SK-N-SH treated with all-trans-retinoic acid at 6 μM for 48 hours (cell line): ENCODE measurements at regions not wholly inside any gene's neighbourhood (a gene's known extent, or its start where the extent isn't known, plus 50 kb on each side); places are given as distances from the start of the nearest gene placed in this dataset.

Experiments used
- ATAC-seq: fragments of 200-7000 bp; cut with Tn5 transposase; 3 replicates; pipeline ENCODE4 v1.9.1; 2020; ENCODE audit warnings: mild to moderate bottlenecking, moderate library complexity
- ARNTL ChIP-seq: fragments of 450-650 bp; formaldehyde crosslinking; IDR thresholded peaks from 2 replicates; pipeline ENCODE4 v1.5.0; 2020; ENCODE audit warnings: low read depth, mild to moderate bottlenecking, moderate library complexity, borderline replicate concordance
- BACH2 ChIP-seq: fragments of 250-450 bp; sonication (Bioruptor Pico); IDR thresholded peaks from 2 replicates; pipeline ENCODE4 v1.9.0; 2021; ENCODE audit warnings: mild to moderate bottlenecking, borderline replicate concordance
- CREB5 ChIP-seq: fragments of 250-450 bp; sonication (Bioruptor Pico); IDR thresholded peaks from 2 replicates; pipeline ENCODE4 v1.5.1; 2020; ENCODE audit warnings: low read depth, mild to moderate bottlenecking, moderate library complexity
- CSDC2 ChIP-seq: fragments of 250-450 bp; sonication (Bioruptor Pico); IDR thresholded peaks from 2 replicates; pipeline ENCODE4 v1.5.0; 2020; ENCODE audit warnings: mild to moderate bottlenecking, moderate library complexity
- ESRRG ChIP-seq: fragments of 250-450 bp; sonication (Bioruptor Pico); IDR thresholded peaks from 2 replicates; pipeline ENCODE4 v1.6.1; 2021; ENCODE audit warnings: mild to moderate bottlenecking
- GLIS3 ChIP-seq: fragments of 250-450 bp; sonication (Bioruptor Pico); IDR thresholded peaks from 2 replicates; pipeline ENCODE4 v1.5.0; 2020; ENCODE audit warnings: mild to moderate bottlenecking, moderate library complexity
- ISL1 ChIP-seq: fragments of 250-450 bp; sonication (Bioruptor Pico); IDR thresholded peaks from 2 replicates; pipeline ENCODE4 v2.1.2; 2022; ENCODE audit warnings: mild to moderate bottlenecking, moderate library complexity
- OSR1 ChIP-seq: fragments of 250-450 bp; sonication (Bioruptor Pico); IDR thresholded peaks from 2 replicates; pipeline ENCODE4 v1.8.0; 2022; ENCODE audit warnings: moderate library complexity, mild to moderate bottlenecking, inconsistent platforms
- PPARA ChIP-seq: fragments of 250-450 bp; sonication (Bioruptor Pico); IDR thresholded peaks from 2 replicates; pipeline ENCODE4 v1.5.0; 2020; ENCODE audit warnings: mild to moderate bottlenecking, borderline replicate concordance
- RARB ChIP-seq: fragments of 250-450 bp; sonication (Bioruptor Pico); IDR thresholded peaks from 2 replicates; pipeline ENCODE4 v1.8.0; 2021; ENCODE audit warnings: mild to moderate bottlenecking, moderate library complexity
- SNAI2 ChIP-seq: fragments of 250-450 bp; sonication (Bioruptor Pico); IDR thresholded peaks from 2 replicates; pipeline ENCODE4 v1.5.0; 2020; ENCODE audit warnings: mild to moderate bottlenecking, moderate library complexity
- TOX ChIP-seq: fragments of 250-450 bp; sonication (Bioruptor Pico); IDR thresholded peaks from 2 replicates; pipeline ENCODE4 v1.8.0; 2021; ENCODE audit warnings: mild to moderate bottlenecking, moderate library complexity, borderline replicate concordance
- ZC3H10 ChIP-seq: fragments of 250-450 bp; sonication (Bioruptor Pico); IDR thresholded peaks from 2 replicates; pipeline ENCODE4 v1.5.1; 2021; ENCODE audit warnings: mild to moderate bottlenecking, moderate library complexity
- ZFP3 ChIP-seq: fragments of 250-450 bp; sonication (Bioruptor Pico); IDR thresholded peaks from 2 replicates; pipeline ENCODE4 v1.5.0; 2020; ENCODE audit warnings: mild to moderate bottlenecking, moderate library complexity
- ZFP30 ChIP-seq: fragments of 450-650 bp; formaldehyde crosslinking; IDR thresholded peaks from 2 replicates; pipeline ENCODE4 v1.5.0; 2022; ENCODE audit warnings: mild to moderate bottlenecking, moderate library complexity
- ZNF565 ChIP-seq: fragments of 450-650 bp; formaldehyde crosslinking; conservative IDR thresholded peaks from 2 replicates; pipeline ENCODE4 v1.5.0; 2020; ENCODE audit warnings: low read depth, mild to moderate bottlenecking, moderate library complexity
- ZNF70 ChIP-seq: fragments of 450-650 bp; formaldehyde crosslinking; IDR thresholded peaks from 2 replicates; pipeline ENCODE4 v1.5.0; 2020; ENCODE audit warnings: mild to moderate bottlenecking, moderate library complexity
- TF ChIP-seq, protein P1 (sequence below): fragments of 250-450 bp; sonication (Bioruptor Pico); IDR thresholded peaks from 2 replicates; pipeline ENCODE4 v1.5.0; 2020; ENCODE audit warnings: mild to moderate bottlenecking, moderate library complexity
- TF ChIP-seq, protein P2 (sequence below): fragments of 250-450 bp; sonication (Bioruptor Pico); IDR thresholded peaks from 2 replicates; pipeline ENCODE4 v1.8.0; 2021; ENCODE audit warnings: low read depth, mild to moderate bottlenecking, moderate library complexity, borderline replicate concordance
- TF ChIP-seq, protein P3 (sequence below): fragments of 250-450 bp; sonication (Bioruptor Pico); IDR thresholded peaks from 2 replicates; pipeline ENCODE4 v1.8.0; 2020; ENCODE audit warnings: mild to moderate bottlenecking, moderate library complexity, borderline replicate concordance
- TF ChIP-seq, protein P4 (sequence below): fragments of 250-450 bp; sonication (Bioruptor Pico); IDR thresholded peaks from 2 replicates; pipeline ENCODE4 v1.5.1; 2021; ENCODE audit warnings: mild to moderate bottlenecking, moderate library complexity

DNA sequence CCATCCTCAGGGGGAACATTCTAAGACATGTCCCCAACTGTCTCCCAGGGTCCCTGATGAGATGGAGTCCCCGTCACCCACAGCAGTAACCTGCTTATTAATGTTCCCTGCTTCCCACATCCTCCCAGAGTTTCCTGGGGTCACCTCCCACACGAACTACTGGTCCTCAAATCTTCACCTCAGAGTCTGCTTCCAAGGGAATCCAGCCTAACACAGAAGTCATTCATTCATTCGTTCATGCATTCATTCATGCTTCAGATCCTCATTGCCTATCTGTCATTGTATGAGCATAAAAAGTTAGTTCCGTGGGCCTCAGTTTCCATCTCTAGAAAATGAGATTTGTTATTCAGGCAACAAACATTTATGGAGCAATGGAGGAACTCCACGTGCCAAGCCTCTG, 516.2 kb downstream of the SHQ1 start:
- TF ChIP-seq, protein P1, sequence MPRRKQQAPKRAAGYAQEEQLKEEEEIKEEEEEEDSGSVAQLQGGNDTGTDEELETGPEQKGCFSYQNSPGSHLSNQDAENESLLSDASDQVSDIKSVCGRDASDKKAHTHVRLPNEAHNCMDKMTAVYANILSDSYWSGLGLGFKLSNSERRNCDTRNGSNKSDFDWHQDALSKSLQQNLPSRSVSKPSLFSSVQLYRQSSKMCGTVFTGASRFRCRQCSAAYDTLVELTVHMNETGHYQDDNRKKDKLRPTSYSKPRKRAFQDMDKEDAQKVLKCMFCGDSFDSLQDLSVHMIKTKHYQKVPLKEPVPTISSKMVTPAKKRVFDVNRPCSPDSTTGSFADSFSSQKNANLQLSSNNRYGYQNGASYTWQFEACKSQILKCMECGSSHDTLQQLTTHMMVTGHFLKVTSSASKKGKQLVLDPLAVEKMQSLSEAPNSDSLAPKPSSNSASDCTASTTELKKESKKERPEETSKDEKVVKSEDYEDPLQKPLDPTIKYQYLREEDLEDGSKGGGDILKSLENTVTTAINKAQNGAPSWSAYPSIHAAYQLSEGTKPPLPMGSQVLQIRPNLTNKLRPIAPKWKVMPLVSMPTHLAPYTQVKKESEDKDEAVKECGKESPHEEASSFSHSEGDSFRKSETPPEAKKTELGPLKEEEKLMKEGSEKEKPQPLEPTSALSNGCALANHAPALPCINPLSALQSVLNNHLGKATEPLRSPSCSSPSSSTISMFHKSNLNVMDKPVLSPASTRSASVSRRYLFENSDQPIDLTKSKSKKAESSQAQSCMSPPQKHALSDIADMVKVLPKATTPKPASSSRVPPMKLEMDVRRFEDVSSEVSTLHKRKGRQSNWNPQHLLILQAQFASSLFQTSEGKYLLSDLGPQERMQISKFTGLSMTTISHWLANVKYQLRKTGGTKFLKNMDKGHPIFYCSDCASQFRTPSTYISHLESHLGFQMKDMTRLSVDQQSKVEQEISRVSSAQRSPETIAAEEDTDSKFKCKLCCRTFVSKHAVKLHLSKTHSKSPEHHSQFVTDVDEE (CRISPR knock-in tag), result no peak
- TF ChIP-seq CSDC2 (CRISPR knock-in tag) (no peak), CREB5 (CRISPR knock-in tag) (no peak), TOX (CRISPR knock-in tag) (no peak), ZNF70 (CRISPR knock-in tag) (no peak), ZC3H10 (CRISPR knock-in tag) (no peak), RARB (CRISPR knock-in tag) (no peak), ZFP30 (CRISPR knock-in tag) (no peak), ZNF565 (CRISPR knock-in tag) (no peak), GLIS3 (CRISPR knock-in tag) (no peak), ISL1 (CRISPR knock-in tag) (no peak), SNAI2 (CRISPR knock-in tag) (no peak), ESRRG (CRISPR knock-in tag) (no peak), ZFP3 (CRISPR knock-in tag) (no peak), ARNTL (CRISPR knock-in tag) (no peak), PPARA (CRISPR knock-in tag) (no peak), BACH2 (CRISPR knock-in tag) (no peak)
- TF ChIP-seq, protein P2, sequence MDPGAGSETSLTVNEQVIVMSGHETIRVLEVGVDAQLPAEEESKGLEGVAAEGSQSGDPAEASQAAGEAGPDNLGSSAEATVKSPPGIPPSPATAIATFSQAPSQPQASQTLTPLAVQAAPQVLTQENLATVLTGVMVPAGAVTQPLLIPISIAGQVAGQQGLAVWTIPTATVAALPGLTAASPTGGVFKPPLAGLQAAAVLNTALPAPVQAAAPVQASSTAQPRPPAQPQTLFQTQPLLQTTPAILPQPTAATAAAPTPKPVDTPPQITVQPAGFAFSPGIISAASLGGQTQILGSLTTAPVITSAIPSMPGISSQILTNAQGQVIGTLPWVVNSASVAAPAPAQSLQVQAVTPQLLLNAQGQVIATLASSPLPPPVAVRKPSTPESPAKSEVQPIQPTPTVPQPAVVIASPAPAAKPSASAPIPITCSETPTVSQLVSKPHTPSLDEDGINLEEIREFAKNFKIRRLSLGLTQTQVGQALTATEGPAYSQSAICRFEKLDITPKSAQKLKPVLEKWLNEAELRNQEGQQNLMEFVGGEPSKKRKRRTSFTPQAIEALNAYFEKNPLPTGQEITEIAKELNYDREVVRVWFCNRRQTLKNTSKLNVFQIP (CRISPR knock-in tag), result no peak
- TF ChIP-seq, protein P3, sequence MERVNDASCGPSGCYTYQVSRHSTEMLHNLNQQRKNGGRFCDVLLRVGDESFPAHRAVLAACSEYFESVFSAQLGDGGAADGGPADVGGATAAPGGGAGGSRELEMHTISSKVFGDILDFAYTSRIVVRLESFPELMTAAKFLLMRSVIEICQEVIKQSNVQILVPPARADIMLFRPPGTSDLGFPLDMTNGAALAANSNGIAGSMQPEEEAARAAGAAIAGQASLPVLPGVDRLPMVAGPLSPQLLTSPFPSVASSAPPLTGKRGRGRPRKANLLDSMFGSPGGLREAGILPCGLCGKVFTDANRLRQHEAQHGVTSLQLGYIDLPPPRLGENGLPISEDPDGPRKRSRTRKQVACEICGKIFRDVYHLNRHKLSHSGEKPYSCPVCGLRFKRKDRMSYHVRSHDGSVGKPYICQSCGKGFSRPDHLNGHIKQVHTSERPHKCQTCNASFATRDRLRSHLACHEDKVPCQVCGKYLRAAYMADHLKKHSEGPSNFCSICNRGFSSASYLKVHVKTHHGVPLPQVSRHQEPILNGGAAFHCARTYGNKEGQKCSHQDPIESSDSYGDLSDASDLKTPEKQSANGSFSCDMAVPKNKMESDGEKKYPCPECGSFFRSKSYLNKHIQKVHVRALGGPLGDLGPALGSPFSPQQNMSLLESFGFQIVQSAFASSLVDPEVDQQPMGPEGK, result no peak
- TF ChIP-seq, protein P4, sequence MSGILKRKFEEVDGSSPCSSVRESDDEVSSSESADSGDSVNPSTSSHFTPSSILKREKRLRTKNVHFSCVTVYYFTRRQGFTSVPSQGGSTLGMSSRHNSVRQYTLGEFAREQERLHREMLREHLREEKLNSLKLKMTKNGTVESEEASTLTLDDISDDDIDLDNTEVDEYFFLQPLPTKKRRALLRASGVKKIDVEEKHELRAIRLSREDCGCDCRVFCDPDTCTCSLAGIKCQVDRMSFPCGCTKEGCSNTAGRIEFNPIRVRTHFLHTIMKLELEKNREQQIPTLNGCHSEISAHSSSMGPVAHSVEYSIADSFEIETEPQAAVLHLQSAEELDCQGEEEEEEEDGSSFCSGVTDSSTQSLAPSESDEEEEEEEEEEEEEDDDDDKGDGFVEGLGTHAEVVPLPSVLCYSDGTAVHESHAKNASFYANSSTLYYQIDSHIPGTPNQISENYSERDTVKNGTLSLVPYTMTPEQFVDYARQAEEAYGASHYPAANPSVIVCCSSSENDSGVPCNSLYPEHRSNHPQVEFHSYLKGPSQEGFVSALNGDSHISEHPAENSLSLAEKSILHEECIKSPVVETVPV, result no peak
- no peak for ATAC-seq

- no peak for ATAC-seq
- TF ChIP-seq, protein P3, result no peak
- TF ChIP-seq ESRRG (CRISPR knock-in tag), result no peak
- TF ChIP-seq, protein P1 (CRISPR knock-in tag), result no peak
- no peak for TF ChIP-seq BACH2 (CRISPR knock-in tag)
- TF ChIP-seq OSR1, result no peak
- no peak for TF ChIP-seq ZFP3 (CRISPR knock-in tag)
- no peak for TF ChIP-seq RARB (CRISPR knock-in tag)
- no peak for TF ChIP-seq CSDC2 (CRISPR knock-in tag)
- no peak for TF ChIP-seq CREB5 (CRISPR knock-in tag)
- TF ChIP-seq TOX (CRISPR knock-in tag), result no peak
- no peak for TF ChIP-seq ZFP30 (CRISPR knock-in tag)
- TF ChIP-seq, protein P4, result no peak
- TF ChIP-seq, all 23 proteins: peak for 0
These were observed 517.2 kb downstream of the SHQ1 start for GRCh38 chr3:72331076-72331475.
